ENCODE measurements at regions not wholly inside any gene's neighbourhood (a gene's known extent, or its start where the extent isn't known, plus 50 kb on each side); places are given as distances from the start of the nearest gene placed in this dataset.

DNA sequence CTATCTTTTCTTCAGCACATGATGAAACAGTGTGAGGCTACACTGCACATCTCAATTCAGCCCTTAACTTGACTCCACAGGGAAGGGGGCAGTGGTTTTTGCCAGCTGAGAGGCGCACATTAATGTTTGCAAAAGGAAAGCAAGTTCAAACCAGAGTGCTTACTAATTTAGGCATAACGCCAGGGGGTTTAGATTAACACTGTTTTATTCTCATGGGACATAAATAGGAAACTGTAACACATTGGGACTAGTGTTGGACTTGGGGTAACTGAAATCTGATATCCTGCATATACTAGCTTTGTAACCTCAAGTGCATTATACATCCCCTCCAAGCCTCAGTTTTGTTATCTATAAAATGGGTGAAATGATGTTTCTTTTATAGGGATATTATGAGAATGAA is 821.2 kb upstream of the ID2 start:
- TF ChIP-seq POLR2AphosphoS5 (IDR thresholded peaks at IDR 0.05; ENCODE audit: low read depth, low read length), result no peak
- TF ChIP-seq SIN3A (IDR thresholded peaks at IDR 0.05; ENCODE audit: borderline replicate concordance, insufficient read depth, low read length), result no peak
- TF ChIP-seq, protein P1, sequence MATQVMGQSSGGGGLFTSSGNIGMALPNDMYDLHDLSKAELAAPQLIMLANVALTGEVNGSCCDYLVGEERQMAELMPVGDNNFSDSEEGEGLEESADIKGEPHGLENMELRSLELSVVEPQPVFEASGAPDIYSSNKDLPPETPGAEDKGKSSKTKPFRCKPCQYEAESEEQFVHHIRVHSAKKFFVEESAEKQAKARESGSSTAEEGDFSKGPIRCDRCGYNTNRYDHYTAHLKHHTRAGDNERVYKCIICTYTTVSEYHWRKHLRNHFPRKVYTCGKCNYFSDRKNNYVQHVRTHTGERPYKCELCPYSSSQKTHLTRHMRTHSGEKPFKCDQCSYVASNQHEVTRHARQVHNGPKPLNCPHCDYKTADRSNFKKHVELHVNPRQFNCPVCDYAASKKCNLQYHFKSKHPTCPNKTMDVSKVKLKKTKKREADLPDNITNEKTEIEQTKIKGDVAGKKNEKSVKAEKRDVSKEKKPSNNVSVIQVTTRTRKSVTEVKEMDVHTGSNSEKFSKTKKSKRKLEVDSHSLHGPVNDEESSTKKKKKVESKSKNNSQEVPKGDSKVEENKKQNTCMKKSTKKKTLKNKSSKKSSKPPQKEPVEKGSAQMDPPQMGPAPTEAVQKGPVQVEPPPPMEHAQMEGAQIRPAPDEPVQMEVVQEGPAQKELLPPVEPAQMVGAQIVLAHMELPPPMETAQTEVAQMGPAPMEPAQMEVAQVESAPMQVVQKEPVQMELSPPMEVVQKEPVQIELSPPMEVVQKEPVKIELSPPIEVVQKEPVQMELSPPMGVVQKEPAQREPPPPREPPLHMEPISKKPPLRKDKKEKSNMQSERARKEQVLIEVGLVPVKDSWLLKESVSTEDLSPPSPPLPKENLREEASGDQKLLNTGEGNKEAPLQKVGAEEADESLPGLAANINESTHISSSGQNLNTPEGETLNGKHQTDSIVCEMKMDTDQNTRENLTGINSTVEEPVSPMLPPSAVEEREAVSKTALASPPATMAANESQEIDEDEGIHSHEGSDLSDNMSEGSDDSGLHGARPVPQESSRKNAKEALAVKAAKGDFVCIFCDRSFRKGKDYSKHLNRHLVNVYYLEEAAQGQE (IDR thresholded peaks at IDR 0.05; ENCODE audit: insufficient read depth in 1 of 2, low read depth in 2 of 2, low read length in 2 of 2), result no peak
- no peak for TF ChIP-seq TAF1 (IDR thresholded peaks at IDR 0.05; ENCODE audit: borderline replicate concordance, insufficient read depth, low read length)
- no peak for TF ChIP-seq FOXP2 (optimal IDR thresholded peaks at IDR 0.05; ENCODE audit: borderline replicate concordance, extremely low read depth, extremely low read length, insufficient read depth)
